GM20000 (cell line): ENCODE measurements at regions not wholly inside any gene's neighbourhood (a gene's known extent, or its start where the extent isn't known, plus 50 kb on each side); places are given as distances from the start of the nearest gene placed in this dataset.

Experiments
- DNase-seq: peaks from one replicate; pipeline ENCODE4 v3.0.0; 2012; ENCODE audit warnings: low spot score
- CTCF ChIP-seq: IDR thresholded peaks from 2 replicates; pipeline ENCODE4 v1.5.1; 2012; ENCODE audit warnings: mild to moderate bottlenecking, control low read depth; ENCODE audit errors: extremely low read depth, missing control alignments

GRCh38 chr17:70995997-70996396 lies 826.7 kb downstream of the KCNJ2 start:
- DNase-seq = no peak
- TF ChIP-seq CTCF = no peak

GRCh38 chr17:71003736-71004135 lies 834.4 kb downstream of the KCNJ2 start:
- DNase-seq = no peak
- no peak for TF ChIP-seq CTCF

GRCh38 chr17:71004413-71004812 lies 835.1 kb downstream of the KCNJ2 start:
- TF ChIP-seq CTCF = no peak
- DNase-seq = no peak

GRCh38 chr17:71011391-71011790 lies 842.1 kb downstream of the KCNJ2 start:
- no peak for TF ChIP-seq CTCF
- DNase-seq = no peak

DNA sequence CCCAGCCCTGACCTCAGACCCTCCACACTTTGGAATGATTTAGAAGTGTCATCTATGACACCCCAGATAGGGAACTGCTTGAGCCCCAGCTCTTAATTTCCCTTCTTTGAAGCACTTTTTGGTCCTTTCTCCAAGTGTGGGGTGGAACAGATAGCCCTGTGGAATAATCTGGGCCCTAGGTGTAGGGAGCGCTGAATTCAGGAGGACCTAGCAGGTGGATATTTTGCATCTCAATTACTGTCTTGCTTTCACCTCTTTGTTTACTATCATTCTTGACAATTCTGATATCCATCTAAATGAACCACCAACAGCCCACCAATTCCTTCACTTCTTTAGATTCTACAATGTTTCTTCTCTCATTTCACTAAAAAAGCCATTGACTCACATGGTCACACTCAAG lies 850.4 kb downstream of the KCNJ2 start:
- DNase-seq = no peak
- no peak for TF ChIP-seq CTCF

- no peak for DNase-seq
- no peak for TF ChIP-seq CTCF
These were observed 853.4 kb downstream of the KCNJ2 start for GRCh38 chr17:71022758-71023157.

- no peak for DNase-seq
- TF ChIP-seq CTCF = no peak
These were observed 854.1 kb downstream of the KCNJ2 start for GRCh38 chr17:71023249-71024030.
